H9 (cell line): ENCODE measurements at regions not wholly inside any gene's neighbourhood (a gene's known extent, or its start where the extent isn't known, plus 50 kb on each side); places are given as distances from the start of the nearest gene placed in this dataset.

ENCODE experiments used
- DNase-seq: peaks from one replicate; pipeline ENCODE4 v3.0.0-alpha.2; 2017
- H2AFZ ChIP-seq: one replicate; pipeline ENCODE4 v1.6.1; 2013; ENCODE audit warnings: mild to moderate bottlenecking, low read length, control low read depth, moderate library complexity
- H2AK5ac ChIP-seq: 2 replicates; pipeline ENCODE4 v1.6.1; 2013; ENCODE audit warnings: low read length, control low read depth, mixed read lengths; ENCODE audit not compliant: insufficient read length
- H2BK120ac ChIP-seq: one replicate; pipeline ENCODE4 v1.6.1; 2013; ENCODE audit warnings: low read depth, mild to moderate bottlenecking, low read length, control low read depth, inconsistent platforms; ENCODE audit not compliant: poor library complexity, severe bottlenecking
- H2BK12ac ChIP-seq: 2 replicates; pipeline ENCODE4 v1.6.1; 2013; ENCODE audit warnings: low read length, control low read depth, mixed read lengths, low read depth; ENCODE audit not compliant: insufficient read length
- H2BK15ac ChIP-seq: 2 replicates; pipeline ENCODE4 v1.6.1; 2013; ENCODE audit warnings: low read depth, low read length, control low read depth
- H2BK20ac ChIP-seq: one replicate; pipeline ENCODE4 v1.6.1; 2013; ENCODE audit warnings: low read depth, mild to moderate bottlenecking, low read length, control low read depth, inconsistent platforms; ENCODE audit not compliant: poor library complexity, severe bottlenecking
- H2BK5ac ChIP-seq: 2 replicates; pipeline ENCODE4 v1.6.1; 2013; ENCODE audit warnings: low read length, control low read depth, mixed read lengths; ENCODE audit not compliant: insufficient read length
- H3K14ac ChIP-seq: 2 replicates; pipeline ENCODE4 v1.6.1; 2013; ENCODE audit warnings: low read length, control low read depth; ENCODE audit not compliant: insufficient read depth
- H3K18ac ChIP-seq: 2 replicates; pipeline ENCODE4 v1.6.1; 2013; ENCODE audit warnings: low read depth, mild to moderate bottlenecking, mixed read lengths, low read length, control low read depth; ENCODE audit not compliant: insufficient read length
- H3K23ac ChIP-seq: 2 replicates; pipeline ENCODE4 v1.6.1; 2013; ENCODE audit warnings: low read length, control low read depth, mixed read lengths, low read depth; ENCODE audit not compliant: insufficient read length
- H3K23me2 ChIP-seq: 2 replicates; pipeline ENCODE4 v1.6.1; 2013; ENCODE audit warnings: low read depth, mild to moderate bottlenecking, mixed read lengths, low read length, control low read depth; ENCODE audit not compliant: insufficient read length, poor library complexity, severe bottlenecking
- H3K27ac ChIP-seq: 2 replicates; pipeline ENCODE4 v1.5.1; 2013; ENCODE audit warnings: low read length, control low read depth, mixed read lengths, low read depth; ENCODE audit not compliant: insufficient read length
- H3K27me3 ChIP-seq: 2 replicates; pipeline ENCODE4 v1.6.1; 2013; ENCODE audit warnings: low read length, control low read depth, inconsistent platforms; ENCODE audit not compliant: insufficient read depth
- H3K4ac ChIP-seq: 2 replicates; pipeline ENCODE4 v1.6.1; 2013; ENCODE audit warnings: low read depth, mild to moderate bottlenecking, control low read depth, inconsistent platforms, low read length, moderate library complexity
- H3K4me1 ChIP-seq: 2 replicates; pipeline ENCODE4 v1.6.1; 2013; ENCODE audit warnings: low read length, control low read depth, inconsistent platforms; ENCODE audit not compliant: insufficient read depth
- H3K4me2 ChIP-seq: 2 replicates; pipeline ENCODE4 v1.6.1; 2013; ENCODE audit warnings: low read length, control low read depth, mixed read lengths; ENCODE audit not compliant: insufficient read length, insufficient read depth
- H3K56ac ChIP-seq: 2 replicates; pipeline ENCODE4 v1.6.1; 2013; ENCODE audit warnings: low read depth, mild to moderate bottlenecking, mixed read lengths, low read length, control low read depth; ENCODE audit not compliant: insufficient read length
- H3K79me1 ChIP-seq: 2 replicates; pipeline ENCODE4 v1.6.1; 2013; ENCODE audit warnings: low read depth, mild to moderate bottlenecking, moderate library complexity, low read length, control low read depth, inconsistent platforms; ENCODE audit not compliant: insufficient read depth, poor library complexity, severe bottlenecking
- H3K79me2 ChIP-seq: 2 replicates; pipeline ENCODE4 v1.6.1; 2013; ENCODE audit warnings: low read length, control low read depth, inconsistent platforms; ENCODE audit not compliant: insufficient read depth
- H3K9ac ChIP-seq: 2 replicates; pipeline ENCODE4 v1.6.1; 2013; ENCODE audit warnings: low read length, control low read depth, mixed read lengths; ENCODE audit not compliant: insufficient read length; ENCODE audit errors: extremely low read depth
- H3K9me3 ChIP-seq: one replicate; pipeline ENCODE4 v1.6.1; 2013; ENCODE audit warnings: low read depth, low read length, inconsistent platforms; ENCODE audit not compliant: control insufficient read depth
- H3T11ph ChIP-seq: one replicate; pipeline ENCODE4 v1.6.1; 2013; ENCODE audit warnings: mild to moderate bottlenecking, low read length, control low read depth, inconsistent platforms
- H4K20me1 ChIP-seq: one replicate; pipeline ENCODE4 v1.6.1; 2013; ENCODE audit not compliant: control insufficient read depth, insufficient read length, insufficient read depth
- H4K5ac ChIP-seq: 2 replicates; pipeline ENCODE4 v1.6.1; 2013; ENCODE audit warnings: low read depth, mild to moderate bottlenecking, mixed read lengths, low read length, control low read depth; ENCODE audit not compliant: insufficient read length
- H4K8ac ChIP-seq: replicated peaks from 2 replicates; pipeline ENCODE4 v1.6.1; 2013; ENCODE audit warnings: low read length, control low read depth, mixed read lengths, low read depth; ENCODE audit not compliant: insufficient read length
- H4K91ac ChIP-seq: 2 replicates; pipeline ENCODE4 v1.6.1; 2013; ENCODE audit warnings: low read depth, mild to moderate bottlenecking, moderate library complexity, mixed read lengths, low read length, control low read depth; ENCODE audit not compliant: insufficient read length
- H3K27ac Mint-ChIP-seq, 3 experiments: 2 replicates in 2 of 3; 3 replicates in 1 of 3; pipeline ENCODE4 v1.8.0; 2020 to 2021; ENCODE audit warnings: mixed read lengths in 3 of 3, mild to moderate bottlenecking in 1 of 3, moderate library complexity in 1 of 3
- H3K27me3 Mint-ChIP-seq: 2 replicates; pipeline ENCODE4 v1.8.0; 2021; ENCODE audit warnings: low read depth, mild to moderate bottlenecking, moderate library complexity, mixed read lengths
- H3K36me3 Mint-ChIP-seq, 3 experiments: 2 replicates in 2 of 3; 3 replicates in 1 of 3; pipeline ENCODE4 v1.8.0; 2020 to 2021; ENCODE audit warnings: low read depth in 3 of 3, mixed read lengths in 3 of 3; ENCODE audit not compliant: insufficient read depth in 1 of 3
- H3K4me1 Mint-ChIP-seq, 2 experiments: 2 replicates each; pipeline ENCODE4 v1.8.0; 2020; ENCODE audit warnings: mixed read lengths in 2 of 2
- H3K4me3 Mint-ChIP-seq, 2 experiments: 2 replicates in 1 of 2; 3 replicates in 1 of 2; pipeline ENCODE4 v1.8.0; 2020 to 2021; ENCODE audit warnings: mild to moderate bottlenecking in 2 of 2, mixed read lengths in 2 of 2, moderate library complexity in 1 of 2
- H3K9me3 Mint-ChIP-seq, 2 experiments: 2 replicates in 1 of 2; 3 replicates in 1 of 2; pipeline ENCODE4 v1.8.0; 2020; ENCODE audit warnings: mild to moderate bottlenecking in 2 of 2, mixed read lengths in 2 of 2, moderate library complexity in 1 of 2
- WGBS: extraction: QIAGEN DNeasy Blood & Tissue Kit; methylation state at CpG from one replicate; pipeline ENCODE4 v1.1.7; 2013; ENCODE audit warnings: missing lambda C conversion rate, low lambda C conversion rate, mixed read lengths; ENCODE audit not compliant: insufficient read length; ENCODE audit errors: extremely low coverage; 5-methylcytosine and 5-hydroxymethylcytosine counted together
- TF ChIP-seq, protein P1 (sequence below): fragments of 200-600 bp; sonication (generic); conservative IDR thresholded peaks from 3 replicates; pipeline ENCODE4 v1.8.0; 2021; ENCODE audit warnings: antibody characterized with exemption, mild to moderate bottlenecking

DNA sequence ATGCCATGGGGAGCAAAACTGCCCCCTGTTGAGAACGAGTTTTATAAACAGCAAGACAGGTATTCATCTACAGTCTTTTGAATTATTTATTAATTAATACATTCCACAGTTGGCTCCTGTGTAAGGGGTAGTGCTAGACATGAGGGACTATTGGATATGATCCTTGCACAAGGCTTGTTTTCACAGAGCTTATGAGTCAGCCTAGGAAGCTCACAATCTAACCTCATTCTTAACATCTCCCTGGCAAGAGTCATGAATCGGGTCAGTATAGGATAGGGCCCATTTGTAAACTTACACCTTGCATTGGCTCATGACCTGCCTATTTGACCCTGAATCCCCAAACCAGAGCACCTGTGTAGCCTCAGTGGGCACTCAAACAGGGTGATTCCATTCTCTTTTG, 209.1 kb upstream of the HCCS start:
- Histone ChIP-seq H3K4me2 (no peak overlapping the region), H3K9me3 (no peaks in the 10 kb centered on the region), H2BK12ac (no peak overlapping the region), H3K27ac (no peak overlapping the region), H3K79me2 (no peaks in the 10 kb centered on the region), H2BK20ac (no peak overlapping the region), H3K56ac (no peak overlapping the region), H4K8ac (no peak overlapping the region), H3K27me3 (no peaks in the 10 kb centered on the region), H3K4ac (no peak overlapping the region), H2BK5ac (no peak overlapping the region), H4K20me1 (no peaks in the 10 kb centered on the region), H3K4me1 (no peaks in the 10 kb centered on the region), H2AFZ (no peak overlapping the region), H4K91ac (no peak overlapping the region), H4K5ac (no peak overlapping the region), H3K23me2 (no peaks in the 10 kb centered on the region), H3K9ac (no peak overlapping the region), H3K18ac (no peak overlapping the region), H2AK5ac (no peak overlapping the region), H2BK120ac (no peak overlapping the region), H3T11ph (no peak overlapping the region), H3K14ac (no peak overlapping the region), H2BK15ac (no peak overlapping the region), H3K79me1 (no peaks in the 10 kb centered on the region), H3K23ac (no peak overlapping the region)
- Mint-ChIP-seq H3K9me3 (peaks cover 35 to 48% of the 10 kb centered on the region in 2 experiments), H3K36me3 (peaks cover 0 to 2% (median 1%) of the 10 kb centered on the region in 3 experiments; a peak in 2 of 7 replicates), H3K4me1 (0 out of 4 replicates have a peak, but pooled peaks cover 0 to 2% of the 10 kb centered on the region in 2 experiments), H3K27ac (no peak overlapping the region), H3K4me3 (no peak overlapping the region), H3K27me3 (no peaks in the 10 kb centered on the region)
- WGBS, result no CpG with 5 or more reads among the region's 2 CpGs
- DNase-seq, result no peak
- TF ChIP-seq, protein P1, sequence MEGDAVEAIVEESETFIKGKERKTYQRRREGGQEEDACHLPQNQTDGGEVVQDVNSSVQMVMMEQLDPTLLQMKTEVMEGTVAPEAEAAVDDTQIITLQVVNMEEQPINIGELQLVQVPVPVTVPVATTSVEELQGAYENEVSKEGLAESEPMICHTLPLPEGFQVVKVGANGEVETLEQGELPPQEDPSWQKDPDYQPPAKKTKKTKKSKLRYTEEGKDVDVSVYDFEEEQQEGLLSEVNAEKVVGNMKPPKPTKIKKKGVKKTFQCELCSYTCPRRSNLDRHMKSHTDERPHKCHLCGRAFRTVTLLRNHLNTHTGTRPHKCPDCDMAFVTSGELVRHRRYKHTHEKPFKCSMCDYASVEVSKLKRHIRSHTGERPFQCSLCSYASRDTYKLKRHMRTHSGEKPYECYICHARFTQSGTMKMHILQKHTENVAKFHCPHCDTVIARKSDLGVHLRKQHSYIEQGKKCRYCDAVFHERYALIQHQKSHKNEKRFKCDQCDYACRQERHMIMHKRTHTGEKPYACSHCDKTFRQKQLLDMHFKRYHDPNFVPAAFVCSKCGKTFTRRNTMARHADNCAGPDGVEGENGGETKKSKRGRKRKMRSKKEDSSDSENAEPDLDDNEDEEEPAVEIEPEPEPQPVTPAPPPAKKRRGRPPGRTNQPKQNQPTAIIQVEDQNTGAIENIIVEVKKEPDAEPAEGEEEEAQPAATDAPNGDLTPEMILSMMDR, result no peak
